Type B pancreatic cell (in vitro differentiated cells): ENCODE measurements at regions not wholly inside any gene's neighbourhood (a gene's known extent, or its start where the extent isn't known, plus 50 kb on each side); places are given as distances from the start of the nearest gene placed in this dataset.
A peak's percentile ranks its signal among the peaks of the same experiment; 100 is the strongest.

Experiments used
- DNase-seq: peaks from one replicate; pipeline ENCODE4 v3.0.0; 2021; ENCODE audit warnings: mixed read lengths; ENCODE audit not compliant: unreplicated experiment; ENCODE audit errors: extremely low spot score
- H3K27ac Mint-ChIP-seq: 2 replicates; pipeline ENCODE4 v1.8.0; 2021; ENCODE audit warnings: mild to moderate bottlenecking, mixed read lengths
- H3K27me3 Mint-ChIP-seq: 2 replicates; pipeline ENCODE4 v1.8.0; 2021; ENCODE audit warnings: mixed read lengths
- H3K36me3 Mint-ChIP-seq: 2 replicates; pipeline ENCODE4 v1.8.0; 2021; ENCODE audit warnings: mixed read lengths
- H3K4me1 Mint-ChIP-seq: one replicate; pipeline ENCODE4 v1.8.0; 2021; ENCODE audit warnings: mixed read lengths; ENCODE audit not compliant: unreplicated experiment
- H3K4me3 Mint-ChIP-seq: 2 replicates; pipeline ENCODE4 v1.8.0; 2021; ENCODE audit warnings: mild to moderate bottlenecking, mixed read lengths
- H3K9me3 Mint-ChIP-seq: 2 replicates; pipeline ENCODE4 v1.8.0; 2021; ENCODE audit warnings: mixed read lengths
- CTCF ChIP-seq: fragments of 200-600 bp; sonication (generic); conservative IDR thresholded peaks from 2 replicates; pipeline ENCODE4 v1.5.0; 2021; ENCODE audit warnings: antibody characterized with exemption, mild to moderate bottlenecking

GRCh38 chr18:41099451-41099850, 855.6 kb upstream of the PIK3C3 start:
- Mint-ChIP-seq H3K27ac (no peak overlapping the region), H3K36me3 (no peaks in the 10 kb centered on the region), H3K4me3 (no peak overlapping the region), H3K27me3 (no peaks in the 10 kb centered on the region), H3K9me3 (no peaks in the 10 kb centered on the region), H3K4me1 (no peaks in the 10 kb centered on the region)
- no peak for TF ChIP-seq CTCF
- DNase-seq = no peak

GRCh38 chr18:41096504-41096903, 858.5 kb upstream of the PIK3C3 start:
- DNase-seq = no peak
- no peak overlapping the region for H3K4me3 Mint-ChIP-seq

GRCh38 chr18:41077076-41077475, 878.0 kb upstream of the PIK3C3 start:
- Mint-ChIP-seq H3K27me3 (no peaks in the 10 kb centered on the region), H3K4me3 (no peak overlapping the region), H3K36me3 (no peaks in the 10 kb centered on the region), H3K9me3 (no peaks in the 10 kb centered on the region), H3K27ac (no peak overlapping the region), H3K4me1 (peaks cover 8% of the 10 kb centered on the region)
- no peak for DNase-seq
- TF ChIP-seq CTCF = no peak

More at GRCh38 chr18:41096504-41096903, 858.5 kb upstream of the PIK3C3 start:
- Mint-ChIP-seq H3K9me3 (no peaks in the 10 kb centered on the region), H3K27ac (no peak overlapping the region), H3K36me3 (no peaks in the 10 kb centered on the region), H3K27me3 (no peaks in the 10 kb centered on the region), H3K4me1 (no peaks in the 10 kb centered on the region)
- peak; percentile 43 for TF ChIP-seq CTCF

GRCh38 chr18:41075212-41075611, 879.8 kb upstream of the PIK3C3 start:
- H3K4me3 Mint-ChIP-seq = peak overlapping the region; percentile 18
- H3K9me3 Mint-ChIP-seq = no peaks in the 10 kb centered on the region
- H3K27me3 Mint-ChIP-seq = no peaks in the 10 kb centered on the region
- no peak overlapping the region for H3K27ac Mint-ChIP-seq
- peaks cover 13% of the 10 kb centered on the region for H3K4me1 Mint-ChIP-seq
- no peaks in the 10 kb centered on the region for H3K36me3 Mint-ChIP-seq
- TF ChIP-seq CTCF = no peak
- DNase-seq = no peak

- Mint-ChIP-seq H3K36me3 (no peaks in the 10 kb centered on the region), H3K9me3 (no peaks in the 10 kb centered on the region), H3K4me1 (peaks cover 13% of the 10 kb centered on the region), H3K27me3 (no peaks in the 10 kb centered on the region), H3K4me3 (no peak overlapping the region), H3K27ac (no peak overlapping the region)
- no peak for TF ChIP-seq CTCF
- no peak for DNase-seq
Measured at GRCh38 chr18:41073372-41073954, 881.6 kb upstream of the PIK3C3 start.

GRCh38 chr18:41072946-41073345, 882.1 kb upstream of the PIK3C3 start:
- no peak overlapping the region for H3K4me3 Mint-ChIP-seq
- H3K36me3 Mint-ChIP-seq = no peaks in the 10 kb centered on the region
- no peaks in the 10 kb centered on the region for H3K27me3 Mint-ChIP-seq
- H3K9me3 Mint-ChIP-seq = no peaks in the 10 kb centered on the region
- no peak overlapping the region for H3K27ac Mint-ChIP-seq
- no peak for DNase-seq
- H3K4me1 Mint-ChIP-seq = peaks cover 13% of the 10 kb centered on the region
- no peak for TF ChIP-seq CTCF
